ENCODE measurements at regions not wholly inside any gene's neighbourhood (a gene's known extent, or its start where the extent isn't known, plus 50 kb on each side); places are given as distances from the start of the nearest gene placed in this dataset.

DNA sequence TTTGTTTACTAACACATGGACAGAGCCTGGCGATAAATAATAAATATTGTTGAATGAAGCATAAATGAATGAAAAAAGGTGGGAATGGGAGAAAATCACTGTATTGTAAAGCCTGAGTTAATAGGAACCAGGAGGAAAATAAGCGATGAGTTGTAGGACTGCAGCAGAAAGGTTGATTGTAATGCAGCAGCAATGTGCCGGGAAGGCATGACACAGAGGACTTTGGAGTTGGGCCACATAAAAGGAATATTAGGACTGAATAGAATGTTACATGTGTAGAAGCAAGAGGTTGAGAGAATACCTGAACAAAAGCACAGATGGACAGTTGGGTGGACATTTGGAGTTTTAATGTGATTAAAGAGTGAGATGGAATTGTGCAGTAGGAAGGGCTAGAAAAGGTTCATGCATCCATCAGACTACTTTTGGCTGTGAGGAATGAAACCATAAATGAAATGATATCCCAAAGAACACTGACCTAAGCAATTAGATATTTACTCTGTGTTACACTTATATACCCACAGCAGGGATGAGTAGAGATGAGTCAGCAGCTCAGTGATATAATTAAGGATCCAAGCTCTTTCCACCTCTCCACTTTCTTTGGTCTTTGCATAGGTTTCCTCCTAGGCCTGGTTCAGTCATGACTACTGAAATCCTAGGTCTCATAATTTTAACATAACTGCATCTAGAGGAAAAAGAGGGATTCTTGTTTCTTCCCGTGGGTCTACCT is 55.4 kb downstream of the CCER1 start:
- no peak overlapping the region for H3K4me2 ChIP-seq (ENCODE audit: low read length)
- no peak overlapping the region for H4K8ac ChIP-seq (ENCODE audit: low read depth, low read length)
- no peak overlapping the region for H3K23ac ChIP-seq (ENCODE audit: low read length)
- no peak overlapping the region for H2BK120ac ChIP-seq (ENCODE audit: low read depth, low read length)
- H3K27ac ChIP-seq (ENCODE audit: low read depth, low read length), result no peak overlapping the region
- H3K27me3 ChIP-seq (ENCODE audit: insufficient read depth, low read length, poor library complexity), result no peaks in the 10 kb centered on the region
- WGBS (ENCODE audit: extremely low coverage, insufficient coverage, low lambda C conversion rate), result no CpG with 5 or more reads among the region's 4 CpGs
- no peak overlapping the region for H2BK15ac ChIP-seq (replicated peaks; ENCODE audit: low read depth)
- no peaks in the 10 kb centered on the region for H3K79me1 ChIP-seq (ENCODE audit: low read length)
- no peak overlapping the region for H4K5ac ChIP-seq (ENCODE audit: low read length)
- no peak overlapping the region for H2AK5ac ChIP-seq (ENCODE audit: low read length)
- no peak for DNase-seq
- H3K4me3 ChIP-seq (ENCODE audit: low read length), result no peak overlapping the region
- H2BK5ac ChIP-seq (ENCODE audit: low read length), result no peak overlapping the region
- no peak overlapping the region for H3K4ac ChIP-seq (ENCODE audit: low read depth, low read length)
- H3K9ac ChIP-seq (ENCODE audit: low read length), result no peak overlapping the region
- H3K56ac ChIP-seq (ENCODE audit: low read length), result no peak overlapping the region
- no peaks in the 10 kb centered on the region for H3K36me3 ChIP-seq (ENCODE audit: control insufficient read depth, insufficient read depth, low read length)
- H3K4me1 ChIP-seq (ENCODE audit: control insufficient read depth, low read depth, low read length), result no peaks in the 10 kb centered on the region
- H3K79me2 ChIP-seq (ENCODE audit: control insufficient read depth, insufficient read depth, low read length), result no peaks in the 10 kb centered on the region
- no peak overlapping the region for H3K18ac ChIP-seq (ENCODE audit: low read length)

DNA sequence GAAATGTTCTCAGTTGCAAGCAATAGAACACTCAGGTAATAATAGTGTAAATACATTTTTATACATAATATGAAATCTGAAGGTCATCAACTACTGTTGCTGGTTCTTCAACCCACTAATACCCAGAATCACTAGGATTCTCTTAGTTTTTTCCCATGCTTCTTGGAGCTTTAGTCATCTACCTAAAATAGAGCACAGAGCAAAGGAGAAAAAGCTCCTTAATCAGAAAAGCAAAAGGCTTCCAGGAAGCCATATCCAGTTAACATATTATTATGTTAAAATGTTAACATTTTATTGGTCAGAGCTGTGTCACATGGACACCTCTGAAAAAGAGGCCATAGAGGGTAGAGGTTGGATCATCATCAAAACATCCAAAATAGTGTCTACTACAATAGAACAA is 57.0 kb downstream of the CCER1 start:
- no peak for DNase-seq
- Histone ChIP-seq H3K4me2 (ENCODE audit: low read length) (no peak overlapping the region), H3K4ac (ENCODE audit: low read depth, low read length) (no peak overlapping the region), H4K8ac (ENCODE audit: low read depth, low read length) (no peak overlapping the region), H3K4me3 (ENCODE audit: low read length) (no peak overlapping the region), H3K79me1 (ENCODE audit: low read length) (no peaks in the 10 kb centered on the region), H3K79me2 (ENCODE audit: control insufficient read depth, insufficient read depth, low read length) (no peaks in the 10 kb centered on the region), H3K36me3 (ENCODE audit: control insufficient read depth, insufficient read depth, low read length) (no peaks in the 10 kb centered on the region), H3K18ac (ENCODE audit: low read length) (no peak overlapping the region), H2AK5ac (ENCODE audit: low read length) (no peak overlapping the region), H2BK5ac (ENCODE audit: low read length) (no peak overlapping the region), H2BK120ac (ENCODE audit: low read depth, low read length) (no peak overlapping the region), H4K5ac (ENCODE audit: low read length) (no peak overlapping the region), H3K4me1 (ENCODE audit: control insufficient read depth, low read depth, low read length) (no peaks in the 10 kb centered on the region), H3K23ac (ENCODE audit: low read length) (no peak overlapping the region), H3K27ac (ENCODE audit: low read depth, low read length) (no peak overlapping the region), H3K56ac (ENCODE audit: low read length) (no peak overlapping the region), H3K27me3 (ENCODE audit: insufficient read depth, low read length, poor library complexity) (no peaks in the 10 kb centered on the region), H2BK15ac (replicated peaks; ENCODE audit: low read depth) (no peak overlapping the region), H3K9ac (ENCODE audit: low read length) (no peak overlapping the region)

DNA sequence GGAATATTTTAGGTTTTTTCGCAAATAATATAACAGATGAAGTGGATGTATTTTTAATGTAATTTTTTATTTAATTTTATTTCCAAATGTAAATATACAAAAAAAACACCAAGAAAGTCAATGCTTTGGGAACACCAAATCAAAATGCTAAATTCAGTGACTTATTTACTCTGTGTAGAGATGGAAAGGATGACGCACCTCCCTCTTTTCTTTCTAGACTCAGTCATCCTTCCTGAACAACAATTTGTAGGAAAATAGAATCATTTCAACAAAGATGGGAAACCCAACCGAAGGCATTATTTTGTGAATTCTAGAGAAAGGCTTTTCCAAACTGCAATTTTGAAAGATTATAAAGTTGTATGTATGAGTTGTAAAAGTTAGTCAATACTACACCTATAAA is 57.7 kb downstream of the CCER1 start:
- Histone ChIP-seq H2BK120ac (ENCODE audit: low read depth, low read length) (no peak overlapping the region), H3K56ac (ENCODE audit: low read length) (no peak overlapping the region), H3K27me3 (ENCODE audit: insufficient read depth, low read length, poor library complexity) (no peaks in the 10 kb centered on the region), H4K5ac (ENCODE audit: low read length) (no peak overlapping the region), H3K27ac (ENCODE audit: low read depth, low read length) (no peak overlapping the region), H3K18ac (ENCODE audit: low read length) (no peak overlapping the region), H3K4me2 (ENCODE audit: low read length) (no peak overlapping the region), H3K9ac (ENCODE audit: low read length) (no peak overlapping the region), H3K36me3 (ENCODE audit: control insufficient read depth, insufficient read depth, low read length) (no peaks in the 10 kb centered on the region), H2BK15ac (replicated peaks; ENCODE audit: low read depth) (no peak overlapping the region), H3K79me1 (ENCODE audit: low read length) (no peaks in the 10 kb centered on the region), H2AK5ac (ENCODE audit: low read length) (no peak overlapping the region), H3K4ac (ENCODE audit: low read depth, low read length) (no peak overlapping the region), H3K4me1 (ENCODE audit: control insufficient read depth, low read depth, low read length) (no peaks in the 10 kb centered on the region), H4K8ac (ENCODE audit: low read depth, low read length) (no peak overlapping the region), H3K23ac (ENCODE audit: low read length) (no peak overlapping the region), H2BK5ac (ENCODE audit: low read length) (no peak overlapping the region), H3K4me3 (ENCODE audit: low read length) (no peak overlapping the region), H3K79me2 (ENCODE audit: control insufficient read depth, insufficient read depth, low read length) (no peaks in the 10 kb centered on the region)
- WGBS (ENCODE audit: extremely low coverage, insufficient coverage, low lambda C conversion rate), result 100% methylated on average over 1 of the region's 3 CpGs
- no peak for DNase-seq

DNA sequence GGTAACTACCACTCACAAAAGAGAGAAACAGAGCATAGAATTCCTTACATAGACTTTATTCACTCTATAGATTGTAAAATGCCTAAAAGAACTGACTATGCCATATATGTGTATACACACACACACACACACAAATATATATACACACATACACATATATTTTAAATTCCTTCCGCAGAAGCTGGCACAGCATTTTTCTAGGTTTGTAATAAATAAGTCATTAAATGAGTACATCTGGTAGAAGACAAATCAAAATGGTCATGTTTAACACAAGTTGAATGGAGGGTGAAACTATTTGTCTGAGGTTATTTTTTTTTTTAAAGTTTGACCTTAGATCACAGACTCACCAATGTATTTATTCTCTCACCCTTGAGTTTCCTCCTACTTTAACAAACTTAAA is 58.2 kb downstream of the CCER1 start:
- H2BK5ac ChIP-seq (ENCODE audit: low read length), result no peak overlapping the region
- no peaks in the 10 kb centered on the region for H3K27me3 ChIP-seq (ENCODE audit: insufficient read depth, low read length, poor library complexity)
- H3K27ac ChIP-seq (ENCODE audit: low read depth, low read length), result no peak overlapping the region
- H4K5ac ChIP-seq (ENCODE audit: low read length), result no peak overlapping the region
- no peak overlapping the region for H3K4me3 ChIP-seq (ENCODE audit: low read length)
- DNase-seq, result no peak
- H3K36me3 ChIP-seq (ENCODE audit: control insufficient read depth, insufficient read depth, low read length), result no peaks in the 10 kb centered on the region
- H2BK15ac ChIP-seq (replicated peaks; ENCODE audit: low read depth), result no peak overlapping the region
- no peaks in the 10 kb centered on the region for H3K79me1 ChIP-seq (ENCODE audit: low read length)
- no peak overlapping the region for H3K23ac ChIP-seq (ENCODE audit: low read length)
- H3K4me2 ChIP-seq (ENCODE audit: low read length), result no peak overlapping the region
- no peak overlapping the region for H4K8ac ChIP-seq (ENCODE audit: low read depth, low read length)
- H3K4me1 ChIP-seq (ENCODE audit: control insufficient read depth, low read depth, low read length), result no peaks in the 10 kb centered on the region
- no CpG with 5 or more reads among the region's 1 CpG for WGBS (ENCODE audit: extremely low coverage, insufficient coverage, low lambda C conversion rate)
- no peak overlapping the region for H3K4ac ChIP-seq (ENCODE audit: low read depth, low read length)
- no peaks in the 10 kb centered on the region for H3K79me2 ChIP-seq (ENCODE audit: control insufficient read depth, insufficient read depth, low read length)
- no peak overlapping the region for H3K56ac ChIP-seq (ENCODE audit: low read length)
- H3K9ac ChIP-seq (ENCODE audit: low read length), result no peak overlapping the region
- H2BK120ac ChIP-seq (ENCODE audit: low read depth, low read length), result no peak overlapping the region
- H3K18ac ChIP-seq (ENCODE audit: low read length), result no peak overlapping the region
- no peak overlapping the region for H2AK5ac ChIP-seq (ENCODE audit: low read length)

- H3K9ac ChIP-seq (ENCODE audit: low read length), result no peak overlapping the region
- H3K36me3 ChIP-seq (ENCODE audit: control insufficient read depth, insufficient read depth, low read length), result no peaks in the 10 kb centered on the region
- H4K5ac ChIP-seq (ENCODE audit: low read length), result no peak overlapping the region
- H2AK5ac ChIP-seq (ENCODE audit: low read length), result no peak overlapping the region
- no peak overlapping the region for H3K4me2 ChIP-seq (ENCODE audit: low read length)
- no peak overlapping the region for H3K56ac ChIP-seq (ENCODE audit: low read length)
- H3K27ac ChIP-seq (ENCODE audit: low read depth, low read length), result no peak overlapping the region
- no peaks in the 10 kb centered on the region for H3K79me2 ChIP-seq (ENCODE audit: control insufficient read depth, insufficient read depth, low read length)
- no peak overlapping the region for H3K18ac ChIP-seq (ENCODE audit: low read length)
- peak; percentile 93 for DNase-seq
- H2BK15ac ChIP-seq (replicated peaks; ENCODE audit: low read depth), result no peak overlapping the region
- no peak overlapping the region for H2BK5ac ChIP-seq (ENCODE audit: low read length)
- no peak overlapping the region for H3K4ac ChIP-seq (ENCODE audit: low read depth, low read length)
- no peak overlapping the region for H4K8ac ChIP-seq (ENCODE audit: low read depth, low read length)
- H3K79me1 ChIP-seq (ENCODE audit: low read length), result no peaks in the 10 kb centered on the region
- no peak overlapping the region for H3K23ac ChIP-seq (ENCODE audit: low read length)
- no peak overlapping the region for H2BK120ac ChIP-seq (ENCODE audit: low read depth, low read length)
- no peaks in the 10 kb centered on the region for H3K4me1 ChIP-seq (ENCODE audit: control insufficient read depth, low read depth, low read length)
- H3K27me3 ChIP-seq (ENCODE audit: insufficient read depth, low read length, poor library complexity), result no peaks in the 10 kb centered on the region
- H3K4me3 ChIP-seq (ENCODE audit: low read length), result no peak overlapping the region
These were observed 58.8 kb downstream of the CCER1 start for GRCh38 chr12:90896164-90896563.

DNA sequence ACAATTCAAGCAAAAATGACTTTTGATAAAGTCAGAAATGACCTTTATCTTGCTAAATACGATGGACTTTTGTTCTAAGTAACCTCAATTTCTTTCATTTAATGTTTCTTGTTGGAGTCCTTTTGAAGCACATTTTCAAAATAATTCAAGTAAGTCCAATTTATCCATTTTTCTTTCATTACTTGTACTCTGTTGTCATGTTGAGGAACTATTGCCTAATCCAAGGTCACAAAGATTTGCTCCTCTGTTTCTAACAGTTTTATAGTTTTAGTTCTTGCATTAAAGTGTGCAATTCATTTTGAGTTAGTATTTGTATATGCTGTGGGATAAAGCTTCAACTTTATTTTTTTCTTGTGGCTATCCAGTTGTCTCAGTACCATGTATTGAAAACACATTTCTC is 66.7 kb downstream of the CCER1 start:
- Histone ChIP-seq H2BK5ac (ENCODE audit: low read length) (no peak overlapping the region), H3K18ac (ENCODE audit: low read length) (no peak overlapping the region), H2AK5ac (ENCODE audit: low read length) (no peak overlapping the region), H4K5ac (ENCODE audit: low read length) (no peak overlapping the region), H3K27me3 (ENCODE audit: insufficient read depth, low read length, poor library complexity) (no peaks in the 10 kb centered on the region), H2BK15ac (replicated peaks; ENCODE audit: low read depth) (no peak overlapping the region), H3K4me3 (ENCODE audit: low read length) (no peak overlapping the region), H4K8ac (ENCODE audit: low read depth, low read length) (no peak overlapping the region), H3K23ac (ENCODE audit: low read length) (no peak overlapping the region), H3K4ac (ENCODE audit: low read depth, low read length) (no peak overlapping the region), H3K27ac (ENCODE audit: low read depth, low read length) (no peak overlapping the region), H3K56ac (ENCODE audit: low read length) (no peak overlapping the region), H3K4me2 (ENCODE audit: low read length) (no peak overlapping the region), H2BK120ac (ENCODE audit: low read depth, low read length) (no peak overlapping the region), H3K4me1 (ENCODE audit: control insufficient read depth, low read depth, low read length) (no peaks in the 10 kb centered on the region), H3K9ac (ENCODE audit: low read length) (no peak overlapping the region), H3K79me2 (ENCODE audit: control insufficient read depth, insufficient read depth, low read length) (no peaks in the 10 kb centered on the region), H3K36me3 (ENCODE audit: control insufficient read depth, insufficient read depth, low read length) (no peaks in the 10 kb centered on the region), H3K79me1 (ENCODE audit: low read length) (no peaks in the 10 kb centered on the region)
- DNase-seq, result no peak
- WGBS (ENCODE audit: extremely low coverage, insufficient coverage, low lambda C conversion rate), result no CpG with 5 or more reads among the region's 1 CpG

All from mesendoderm (in vitro differentiated cells).